GM20431 (cell line): ENCODE measurements at regions not wholly inside any gene's neighbourhood (a gene's known extent, or its start where the extent isn't known, plus 50 kb on each side); places are given as distances from the start of the nearest gene placed in this dataset.

ENCODE experiments used
- in situ Hi-C: fragments of 300-500 bp; cut with MseI, MboI; formaldehyde crosslinking; loops from one replicate; pipeline ENCODE4 v1.15.0; 2020; ENCODE audit warnings: low sequenced_read_pairs; ENCODE audit not compliant: unreplicated experiment

- in situ Hi-C loops, result no loop called here
These were observed 145.2 kb downstream of the KLF13 start for GRCh38 chr15:31471731-31472430.

DNA sequence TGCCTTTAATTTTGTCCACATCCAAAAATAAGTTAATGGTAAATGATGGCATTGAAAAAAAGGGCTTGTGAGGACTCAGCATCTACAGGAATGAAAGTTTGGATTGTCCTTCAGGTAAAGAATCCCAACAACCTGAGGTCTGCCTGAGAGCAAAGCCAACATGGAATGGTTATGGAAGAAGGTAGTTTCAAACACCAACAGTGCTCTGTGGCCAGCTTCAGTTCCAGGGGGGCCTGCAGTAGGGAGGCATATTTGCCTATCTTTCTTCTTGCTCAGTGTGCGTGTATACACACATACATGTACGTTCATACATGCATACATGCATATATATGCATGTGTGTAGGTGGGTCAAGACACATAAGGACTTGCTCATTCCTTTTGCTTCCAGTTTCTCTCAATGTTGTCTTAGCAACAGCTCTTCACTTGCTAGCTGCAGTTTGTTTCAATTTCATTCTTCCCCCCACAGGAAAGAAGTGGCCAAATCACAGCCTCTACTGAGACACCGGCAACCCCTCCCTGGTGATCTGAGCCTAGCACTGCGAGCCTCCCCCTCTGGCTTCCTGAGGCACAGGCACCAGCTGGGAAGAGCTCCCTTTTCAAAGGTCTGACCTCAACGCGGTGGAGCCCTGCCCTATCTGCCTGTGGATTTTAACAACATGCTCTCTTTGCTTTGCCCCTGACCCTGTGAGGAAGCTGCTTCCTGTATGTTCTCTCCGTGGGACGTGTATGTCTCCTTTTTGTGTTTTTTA, 146.2 kb downstream of the KLF13 start:
- in situ Hi-C loops, result no loop called here

GRCh38 chr15:31473385-31474058, 146.9 kb downstream of the KLF13 start:
- in situ Hi-C loops, result no loop called here

- in situ Hi-C loops, result no loop called here
These were observed 147.6 kb downstream of the KLF13 start for GRCh38 chr15:31474059-31474868.

GRCh38 chr15:31476236-31476810, 149.7 kb downstream of the KLF13 start:
- in situ Hi-C loops, result loop anchor here (25.0 kb wide), 1 partner anchor 264 kb away; no protein-coding TSS in a partner anchor

GRCh38 chr15:31476866-31477265, 150.2 kb downstream of the KLF13 start:
- in situ Hi-C loops, result loop anchor here (25.0 kb wide), 1 partner anchor 265 kb away; no protein-coding TSS in a partner anchor

DNA sequence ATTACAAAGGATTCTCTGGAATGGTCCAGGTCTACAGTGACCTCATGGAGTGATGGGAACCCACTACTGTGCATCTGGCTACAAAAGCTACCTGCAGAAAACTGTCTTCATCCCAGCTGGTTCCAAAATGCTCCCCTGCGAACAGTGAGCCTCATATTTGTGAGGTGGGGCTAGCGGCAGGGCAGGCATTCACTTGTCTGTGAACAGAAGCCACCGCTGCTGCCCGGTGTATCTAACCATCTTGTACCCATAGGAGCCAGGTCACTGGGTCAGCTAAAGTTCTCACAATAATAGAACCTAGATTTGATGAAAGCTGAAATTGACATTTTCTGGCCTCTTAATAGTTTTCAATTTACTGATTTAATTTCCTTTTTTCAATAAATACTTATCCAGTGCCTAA, 150.7 kb downstream of the KLF13 start:
- in situ Hi-C loops, result loop anchor here (25.0 kb wide), 1 partner anchor 265 kb away; no protein-coding TSS in a partner anchor

- in situ Hi-C loops, result loop anchor here (25.0 kb wide), 1 partner anchor 266 kb away; no protein-coding TSS in a partner anchor
These were observed 151.4 kb downstream of the KLF13 start for GRCh38 chr15:31477851-31478701.

- in situ Hi-C loops, result loop anchor here (25.0 kb wide), 1 partner anchor 266 kb away; no protein-coding TSS in a partner anchor
These were observed 152.1 kb downstream of the KLF13 start for GRCh38 chr15:31478702-31479221.

- in situ Hi-C loops, result loop anchor here (25.0 kb wide), 1 partner anchor 268 kb away; no protein-coding TSS in a partner anchor
These were observed 153.9 kb downstream of the KLF13 start for GRCh38 chr15:31480356-31481025.

DNA sequence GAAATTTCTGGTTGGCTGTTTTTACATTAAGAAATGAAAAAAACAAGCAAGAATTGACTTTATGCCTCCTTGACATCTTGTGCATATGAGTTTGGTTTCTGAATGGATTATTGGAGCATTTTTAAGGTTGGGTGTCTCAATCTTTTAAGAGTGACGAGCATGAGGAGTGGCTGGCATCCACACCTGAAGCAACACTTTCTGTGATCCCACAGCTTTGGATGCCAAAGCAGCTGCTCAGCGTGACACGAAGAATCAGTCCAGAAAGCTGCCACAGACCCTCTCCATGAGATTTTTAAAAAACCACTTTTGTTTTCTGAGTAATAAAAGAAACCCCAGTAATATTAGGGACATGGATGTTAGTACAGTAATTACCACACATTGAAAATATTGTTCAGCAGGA, 154.5 kb downstream of the KLF13 start:
- in situ Hi-C loops, result loop anchor here (25.0 kb wide), 1 partner anchor 269 kb away; no protein-coding TSS in a partner anchor

DNA sequence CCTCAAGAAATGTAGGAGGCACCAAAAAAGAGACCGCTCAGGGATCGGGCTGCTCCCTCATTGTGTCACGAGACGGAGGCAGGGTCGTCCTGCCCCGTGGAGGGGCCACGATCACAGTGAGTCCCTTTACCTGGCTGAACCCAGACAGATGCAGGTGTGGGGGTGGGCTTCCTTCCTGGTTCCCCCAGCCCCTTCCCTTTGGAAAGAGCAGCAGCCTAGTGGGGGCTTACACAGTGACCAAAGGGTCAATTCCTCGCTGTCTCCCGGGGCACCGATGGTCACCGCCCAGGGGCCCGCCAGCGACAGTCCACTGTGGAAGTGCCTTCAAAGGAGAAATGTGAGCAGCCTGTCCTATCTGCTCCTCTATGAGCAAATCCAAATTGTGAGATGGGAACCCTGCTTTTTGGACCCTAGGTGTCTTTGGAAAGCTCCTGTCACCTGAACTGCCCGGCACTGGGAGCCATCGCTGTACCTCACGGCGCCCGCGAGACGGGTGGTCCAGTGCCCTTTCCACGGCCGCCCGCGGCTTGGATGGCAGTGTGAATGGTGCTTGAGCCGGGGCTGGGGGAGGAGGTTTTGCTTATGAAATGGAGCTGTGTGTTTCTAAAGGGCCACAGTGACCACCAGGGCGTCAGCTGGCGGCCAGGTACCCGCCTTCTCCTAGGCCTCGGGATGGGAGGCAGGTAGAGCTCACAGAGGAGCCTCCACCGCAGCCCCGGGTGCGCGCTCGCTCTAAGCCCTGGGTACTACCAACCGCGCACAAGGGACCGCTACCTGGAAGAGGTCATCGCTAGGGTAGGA, 155.7 kb downstream of the KLF13 start:
- in situ Hi-C loops, result loop anchor here (25.0 kb wide), 1 partner anchor 270 kb away; no protein-coding TSS in a partner anchor

GRCh38 chr15:31483053-31483985, 156.7 kb downstream of the KLF13 start:
- in situ Hi-C loops, result loop anchor here (25.0 kb wide), 1 partner anchor 271 kb away; no protein-coding TSS in a partner anchor

DNA sequence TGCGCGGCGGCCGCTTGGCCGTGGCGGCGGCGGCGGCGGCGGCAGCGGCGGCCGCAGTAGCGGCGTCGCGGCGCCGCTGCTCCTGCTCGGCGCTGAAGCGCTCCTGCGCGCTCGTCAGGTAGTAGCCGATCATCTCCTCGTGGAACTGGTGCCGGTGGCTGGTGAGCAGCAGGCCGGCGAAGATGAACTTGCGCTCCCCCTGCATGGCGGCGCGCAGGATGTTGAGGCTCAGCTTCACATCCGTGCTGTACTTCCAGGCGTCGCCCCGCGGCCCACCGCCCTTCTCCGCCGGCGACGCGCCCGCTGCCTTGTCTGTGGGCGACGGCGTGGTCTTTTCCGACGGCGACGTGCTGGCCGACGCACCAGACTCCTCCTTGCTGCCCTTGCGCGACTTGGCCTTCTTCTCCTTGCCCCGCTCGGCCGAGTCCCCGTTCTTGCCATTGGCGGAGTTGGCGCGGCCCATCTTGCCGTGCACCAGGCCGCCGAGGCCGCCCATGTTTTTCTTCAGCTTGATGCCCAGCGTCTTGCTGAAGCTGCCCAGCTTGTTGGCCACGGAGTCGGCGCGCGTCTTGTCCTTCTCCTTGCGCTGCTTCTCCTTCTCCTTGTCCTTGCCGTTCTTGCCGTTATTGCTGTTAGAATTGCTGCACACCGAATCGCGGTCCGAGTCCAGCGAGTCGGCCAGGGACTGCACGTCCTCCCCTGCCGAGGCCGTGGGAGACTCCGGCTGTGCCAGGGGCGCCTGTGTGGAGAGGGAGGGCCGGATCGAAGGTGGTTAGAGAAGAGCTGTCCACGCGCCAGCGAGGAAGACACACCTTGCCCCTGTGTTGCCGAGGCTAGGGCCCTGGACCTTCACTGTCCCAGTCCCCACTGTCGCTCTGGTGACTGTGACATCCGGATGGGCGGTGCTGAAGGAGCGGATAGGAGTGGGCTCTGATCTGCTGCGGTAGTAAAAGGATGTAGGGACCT, 157.6 kb downstream of the KLF13 start:
- in situ Hi-C loops, result loop anchor here (25.0 kb wide), 1 partner anchor 272 kb away; no protein-coding TSS in a partner anchor
